Thymus (tissue), 11 donors: ENCODE measurements at regions not wholly inside any gene's neighbourhood (a gene's known extent, or its start where the extent isn't known, plus 50 kb on each side); places are given as distances from the start of the nearest gene placed in this dataset.
A peak's percentile ranks its signal among the peaks of the same experiment; 100 is the strongest.

ENCODE experiments used
- DNase-seq, 9 donors: peaks; one replicate each; pipeline ENCODE4 v3.0.0-alpha.2; 2013; ENCODE audit warnings: low spot score in 9 of 9, low read depth in 6 of 9, missing footprints in 1 of 9
- H3K27ac ChIP-seq, 2 donors: one replicate each; pipeline ENCODE4 v1.5.1; 2013; ENCODE audit warnings: control low read depth in 1 of 2, low read depth in 1 of 2, low read length in 1 of 2, mild to moderate bottlenecking in 1 of 2, moderate library complexity in 1 of 2
- H3K27me3 ChIP-seq, 2 donors: one replicate each; pipeline ENCODE4 v1.5.1; 2013; ENCODE audit warnings: low read length in 1 of 2; ENCODE audit not compliant: control insufficient read depth in 2 of 2, insufficient read depth in 1 of 2
- H3K36me3 ChIP-seq, 2 donors: one replicate each; pipeline ENCODE4 v1.5.1; 2013; ENCODE audit warnings: low read length in 1 of 2, mild to moderate bottlenecking in 1 of 2, moderate library complexity in 1 of 2; ENCODE audit not compliant: control insufficient read depth in 2 of 2, insufficient read depth in 2 of 2
- H3K4me1 ChIP-seq, 2 donors: one replicate each; pipeline ENCODE4 v1.5.1; 2013; ENCODE audit warnings: low read length in 2 of 2; ENCODE audit not compliant: control insufficient read depth in 2 of 2, insufficient read depth in 2 of 2
- H3K4me3 ChIP-seq, 2 donors: one replicate each; pipeline ENCODE4 v1.5.1; 2013; ENCODE audit warnings: low read length in 2 of 2, control low read depth in 1 of 2, mild to moderate bottlenecking in 1 of 2
- H3K9me3 ChIP-seq, 2 donors: one replicate each; pipeline ENCODE4 v1.5.1; 2013; ENCODE audit warnings: low read length in 1 of 2, mild to moderate bottlenecking in 1 of 2; ENCODE audit not compliant: control insufficient read depth in 2 of 2, insufficient read depth in 1 of 2
- WGBS: extraction: QIAGEN DNeasy Blood & Tissue Kit; methylation state at CpG from one replicate; pipeline ENCODE4 v1.1.7; 2013; 5-methylcytosine and 5-hydroxymethylcytosine counted together
- donor health status: healthy.

DNA sequence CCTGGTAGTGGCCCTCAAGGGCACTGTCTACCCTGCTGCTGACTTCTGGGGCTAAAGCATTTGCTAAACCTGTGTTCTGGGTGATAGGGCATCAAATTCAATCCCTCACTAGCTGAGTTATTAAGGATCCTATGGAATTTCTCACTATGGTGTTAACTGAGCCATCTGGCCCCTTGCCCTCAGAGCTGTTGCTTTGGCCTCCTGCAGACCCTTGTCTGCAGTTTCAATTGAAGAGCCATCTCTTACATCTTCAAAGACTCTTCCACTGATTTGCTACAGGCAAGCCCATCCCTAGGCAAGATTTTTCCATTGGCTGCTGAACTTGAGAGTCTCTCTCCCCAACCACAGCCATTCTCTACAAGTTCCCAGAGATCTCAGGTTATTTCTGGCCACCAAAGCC lies 418.2 kb downstream of the ZNF608 start:
- Histone ChIP-seq H3K4me3 (no peak overlapping the region), H3K4me1 (no peaks in the 10 kb centered on the region), H3K9me3 (no peaks in the 10 kb centered on the region), H3K27me3 (no peaks in the 10 kb centered on the region), H3K27ac (no peak overlapping the region), H3K36me3 (no peaks in the 10 kb centered on the region)
- DNase-seq: no peak

DNA sequence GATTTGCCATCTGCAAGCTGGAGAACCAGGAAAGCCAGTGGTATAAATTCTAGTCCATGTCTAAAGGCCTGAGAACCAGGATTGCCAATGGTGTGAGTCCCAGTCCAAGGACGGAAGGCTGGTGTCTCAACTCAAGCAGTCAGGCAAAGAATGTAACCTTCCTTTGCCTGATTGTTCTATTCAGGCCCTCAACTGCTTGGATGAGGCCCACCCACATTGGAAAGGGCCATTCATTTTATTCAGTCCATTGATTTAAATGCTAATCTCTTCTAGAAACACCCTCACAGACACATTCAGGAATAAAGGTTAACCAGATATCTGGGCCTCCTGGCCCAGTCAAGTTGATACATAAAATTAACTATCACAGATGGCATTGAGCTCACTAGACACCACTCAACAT lies 427.8 kb downstream of the ZNF608 start:
- H3K27ac ChIP-seq: no peak overlapping the region
- H3K9me3 ChIP-seq: no peaks in the 10 kb centered on the region
- no peaks in the 10 kb centered on the region for H3K36me3 ChIP-seq
- H3K4me3 ChIP-seq: no peak overlapping the region
- H3K4me1 ChIP-seq: no peaks in the 10 kb centered on the region
- 100% methylated on average over 1 of the region's 1 CpG for WGBS
- DNase-seq: no peak
- no peaks in the 10 kb centered on the region for H3K27me3 ChIP-seq

DNA sequence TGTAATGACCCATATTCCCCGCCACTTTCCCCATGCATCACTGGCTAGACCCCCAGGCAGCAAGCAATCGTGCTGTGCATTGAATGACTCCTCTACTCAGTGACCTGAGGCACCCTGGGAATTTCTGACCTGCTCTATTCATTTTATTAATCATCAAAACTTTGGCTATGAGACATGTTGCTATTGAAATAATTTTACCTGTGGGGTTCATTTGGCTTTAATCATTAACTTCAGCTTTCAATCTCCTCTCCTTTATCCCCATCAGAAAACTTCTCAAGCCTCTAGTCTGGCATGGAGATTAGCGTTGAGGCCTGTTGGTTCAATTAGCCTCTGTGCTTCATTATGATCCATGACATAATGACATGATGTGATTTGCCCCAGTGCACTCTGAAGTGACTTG lies 429.0 kb downstream of the ZNF608 start:
- Histone ChIP-seq H3K9me3 (no peaks in the 10 kb centered on the region), H3K27me3 (no peaks in the 10 kb centered on the region), H3K4me1 (no peaks in the 10 kb centered on the region), H3K4me3 (no peak overlapping the region), H3K27ac (no peak overlapping the region), H3K36me3 (no peaks in the 10 kb centered on the region)
- DNase-seq: no peak
- 90% methylated on average over 3 of the region's 3 CpGs for WGBS

DNA sequence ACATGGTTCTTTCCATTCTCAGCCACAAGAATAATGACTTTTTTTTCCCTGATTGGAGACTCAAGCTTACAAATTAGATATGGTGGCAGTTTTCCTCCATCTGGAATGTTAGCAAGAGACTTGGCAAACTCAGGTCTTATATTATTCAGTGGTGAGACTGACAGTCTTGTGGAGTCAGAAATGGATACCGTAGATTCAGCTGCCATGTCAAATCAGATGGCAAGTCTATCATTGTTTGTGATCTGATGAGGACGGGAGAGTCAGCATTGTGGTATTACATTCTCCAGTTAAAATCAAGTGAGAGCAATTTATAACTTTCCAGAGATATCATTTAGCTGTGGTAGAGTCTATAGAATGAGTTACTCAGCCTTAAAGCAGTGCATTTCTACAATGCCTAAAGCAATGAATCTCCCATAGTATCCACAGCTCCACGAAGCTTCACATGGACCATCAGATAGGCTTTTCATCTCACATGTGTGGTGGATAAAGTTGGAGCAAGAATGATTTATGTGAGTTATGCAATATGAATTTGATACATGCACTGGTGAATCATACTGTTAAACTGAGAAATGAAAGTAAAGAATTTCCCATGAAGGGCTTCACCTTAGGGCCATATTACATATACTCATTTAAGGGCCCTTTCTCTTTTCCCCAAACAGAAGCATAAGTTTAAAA lies 430.6 kb downstream of the ZNF608 start:
- H3K4me3 ChIP-seq: no peak overlapping the region
- H3K36me3 ChIP-seq: no peaks in the 10 kb centered on the region
- 96% methylated on average over 3 of the region's 3 CpGs for WGBS
- peak in 1 of 9 donors; percentile 5 for DNase-seq
- no peaks in the 10 kb centered on the region for H3K27me3 ChIP-seq
- H3K4me1 ChIP-seq: no peaks in the 10 kb centered on the region
- no peak overlapping the region for H3K27ac ChIP-seq
- no peaks in the 10 kb centered on the region for H3K9me3 ChIP-seq

DNA sequence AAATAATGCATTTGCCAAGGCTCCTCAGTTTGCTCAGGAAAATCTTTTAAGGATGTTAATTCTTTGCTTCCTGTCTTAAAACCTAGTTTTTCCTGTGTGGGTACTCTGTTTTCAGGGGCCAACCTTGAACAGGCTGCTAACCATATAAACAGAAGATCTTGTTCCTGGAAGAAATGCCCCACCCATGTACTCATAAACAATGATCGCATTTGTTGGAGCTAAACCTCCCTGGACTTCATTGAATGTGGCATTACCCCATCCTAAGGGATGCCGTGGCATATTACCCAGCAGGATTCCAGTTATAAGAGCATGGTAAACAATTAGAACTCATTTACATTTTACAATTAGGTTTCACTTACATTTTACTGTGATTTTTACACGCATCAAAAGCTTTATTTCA lies 436.0 kb downstream of the ZNF608 start:
- H3K4me1 ChIP-seq: no peaks in the 10 kb centered on the region
- WGBS: 75% methylated on average over 3 of the region's 3 CpGs
- no peak for DNase-seq
- H3K27me3 ChIP-seq: no peaks in the 10 kb centered on the region
- no peaks in the 10 kb centered on the region for H3K36me3 ChIP-seq
- H3K27ac ChIP-seq: no peak overlapping the region
- no peaks in the 10 kb centered on the region for H3K9me3 ChIP-seq
- H3K4me3 ChIP-seq: no peak overlapping the region

DNA sequence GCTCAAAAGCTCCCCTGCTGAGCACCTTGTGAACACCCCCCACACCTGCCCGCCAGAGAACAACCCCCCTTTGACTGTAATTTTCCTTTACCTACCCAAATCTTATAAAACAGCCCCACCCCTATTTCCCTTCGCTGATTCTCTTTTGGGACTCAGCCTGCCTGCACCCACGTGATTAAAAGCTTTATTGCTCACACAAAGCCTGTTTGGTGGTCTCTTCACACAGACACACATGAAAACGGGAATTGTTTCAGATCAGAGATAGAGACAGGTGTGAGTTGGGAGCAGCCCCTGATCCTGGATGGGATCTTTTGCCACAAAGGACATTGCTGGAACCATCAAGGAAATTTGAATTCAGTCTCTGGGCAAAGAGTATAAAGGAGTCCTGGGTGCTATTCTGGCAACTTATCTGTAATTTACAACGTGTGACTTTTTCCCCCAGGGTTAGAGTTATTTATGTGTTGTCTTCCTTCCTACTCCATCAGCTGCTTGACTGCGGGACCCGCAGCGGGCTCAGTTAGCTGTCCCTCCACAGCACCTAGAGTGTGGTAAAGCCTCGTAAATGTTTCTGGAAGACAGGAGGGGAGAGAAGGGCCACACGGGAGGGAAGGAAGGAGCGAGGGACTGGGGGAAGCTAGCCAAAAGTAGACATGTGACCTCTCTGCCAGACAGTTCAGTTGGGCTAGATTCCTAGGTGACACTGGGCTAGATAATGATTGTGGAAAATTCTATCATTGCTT lies 437.0 kb downstream of the ZNF608 start:
- Histone ChIP-seq H3K36me3 (no peaks in the 10 kb centered on the region), H3K4me3 (no peak overlapping the region), H3K4me1 (no peaks in the 10 kb centered on the region), H3K27ac (no peak overlapping the region), H3K9me3 (no peaks in the 10 kb centered on the region), H3K27me3 (no peaks in the 10 kb centered on the region)
- no peak for DNase-seq
- 58% methylated on average over 11 of the region's 11 CpGs for WGBS

DNA sequence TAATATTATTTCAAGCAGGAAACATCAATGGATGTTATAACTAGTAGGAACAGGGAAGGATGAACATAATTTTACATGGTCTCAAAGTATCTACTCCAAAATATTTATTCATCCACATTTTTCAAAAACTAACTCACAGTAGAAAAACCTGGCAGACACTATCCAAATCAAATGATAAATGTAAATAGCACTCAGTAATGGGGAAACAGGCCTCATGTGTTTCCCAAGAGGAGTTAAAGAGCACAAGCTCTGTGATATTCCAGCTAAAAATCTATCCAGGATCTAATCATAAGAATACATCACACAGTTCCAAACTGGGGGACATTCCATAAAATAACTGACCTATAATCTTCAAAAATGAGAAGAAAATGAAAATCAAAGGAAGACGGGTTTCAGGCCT lies 443.1 kb downstream of the ZNF608 start:
- Histone ChIP-seq H3K9me3 (no peaks in the 10 kb centered on the region), H3K4me1 (no peaks in the 10 kb centered on the region), H3K4me3 (no peak overlapping the region), H3K27me3 (no peaks in the 10 kb centered on the region), H3K36me3 (no peaks in the 10 kb centered on the region), H3K27ac (no peak overlapping the region)
- 98% methylated on average over 1 of the region's 1 CpG for WGBS
- DNase-seq: no peak

DNA sequence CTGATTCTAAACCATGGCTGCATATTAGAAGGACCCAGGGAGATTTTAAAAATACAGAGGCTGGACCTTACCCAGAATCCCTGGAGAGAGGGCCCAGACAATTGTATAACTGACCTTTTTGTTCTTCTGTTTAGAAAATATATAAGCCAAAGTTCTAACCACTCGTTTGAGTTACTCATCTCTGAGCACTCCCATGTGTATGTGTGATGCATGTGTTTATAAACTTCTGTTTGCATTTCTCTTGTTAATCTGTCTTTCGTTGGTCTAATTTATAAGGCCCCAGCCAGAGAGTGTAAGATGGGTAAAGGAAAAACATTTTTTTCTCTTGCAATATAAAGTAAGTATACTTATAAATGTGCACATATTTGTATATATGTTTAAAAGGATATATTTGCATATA lies 443.9 kb downstream of the ZNF608 start:
- Histone ChIP-seq H3K9me3 (no peaks in the 10 kb centered on the region), H3K27me3 (no peaks in the 10 kb centered on the region), H3K4me3 (no peak overlapping the region), H3K27ac (no peak overlapping the region), H3K36me3 (no peaks in the 10 kb centered on the region), H3K4me1 (no peaks in the 10 kb centered on the region)
- 94% methylated on average over 2 of the region's 2 CpGs for WGBS
- DNase-seq: no peak

DNA sequence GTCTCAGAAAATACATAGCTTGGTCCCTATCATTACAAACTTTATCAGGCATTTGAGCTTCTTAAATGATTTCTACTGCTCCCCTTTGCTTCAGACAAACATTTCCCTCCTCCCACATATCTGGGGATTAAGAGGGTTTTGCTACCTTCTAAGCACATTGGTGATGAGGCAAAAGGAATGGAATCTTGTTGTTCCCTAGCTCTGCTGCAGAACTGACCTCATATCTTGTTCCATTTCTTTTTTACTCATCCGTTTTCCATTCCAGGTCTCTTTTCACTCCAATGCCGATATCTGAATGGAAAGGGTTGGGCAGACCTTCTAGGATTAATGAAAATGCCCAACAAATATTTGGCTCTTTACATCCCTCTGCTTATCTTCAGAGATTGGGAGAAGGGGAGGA lies 444.6 kb downstream of the ZNF608 start:
- no peak for DNase-seq
- Histone ChIP-seq H3K4me3 (no peak overlapping the region), H3K27me3 (no peaks in the 10 kb centered on the region), H3K27ac (no peak overlapping the region), H3K4me1 (no peaks in the 10 kb centered on the region), H3K36me3 (no peaks in the 10 kb centered on the region), H3K9me3 (no peaks in the 10 kb centered on the region)
- WGBS: 95% methylated on average over 2 of the region's 2 CpGs
